BE2C (cell line): ENCODE measurements at regions not wholly inside any gene's neighbourhood (a gene's known extent, or its start where the extent isn't known, plus 50 kb on each side); places are given as distances from the start of the nearest gene placed in this dataset.

Experiments used
- DNase-seq: peaks from one replicate; pipeline ENCODE4 v3.0.0-alpha.2; 2020
- H3K27me3 ChIP-seq: fragments of 250-450 bp; sonication (Bioruptor Pico); 2 replicates; pipeline ENCODE4 v1.5.1; 2020; ENCODE audit warnings: mild to moderate bottlenecking
- H3K36me3 ChIP-seq: fragments of 250-450 bp; sonication (Bioruptor Pico); 2 replicates; pipeline ENCODE4 v1.5.1; 2020; ENCODE audit warnings: mild to moderate bottlenecking
- H3K4me1 ChIP-seq: fragments of 250-450 bp; sonication (Bioruptor Pico); 2 replicates; pipeline ENCODE4 v1.5.1; 2020
- H3K4me3 ChIP-seq: 2 replicates; pipeline ENCODE4 v1.5.1; 2011; ENCODE audit warnings: low read depth, low read length
- H3K9me3 ChIP-seq: fragments of 250-450 bp; sonication (Bioruptor Pico); 2 replicates; pipeline ENCODE4 v1.5.1; 2020
- TF ChIP-seq, protein P1 (sequence below): IDR thresholded peaks from 2 replicates; pipeline ENCODE4 v1.5.1; 2012; ENCODE audit warnings: mild to moderate bottlenecking, low read depth, low read length

DNA sequence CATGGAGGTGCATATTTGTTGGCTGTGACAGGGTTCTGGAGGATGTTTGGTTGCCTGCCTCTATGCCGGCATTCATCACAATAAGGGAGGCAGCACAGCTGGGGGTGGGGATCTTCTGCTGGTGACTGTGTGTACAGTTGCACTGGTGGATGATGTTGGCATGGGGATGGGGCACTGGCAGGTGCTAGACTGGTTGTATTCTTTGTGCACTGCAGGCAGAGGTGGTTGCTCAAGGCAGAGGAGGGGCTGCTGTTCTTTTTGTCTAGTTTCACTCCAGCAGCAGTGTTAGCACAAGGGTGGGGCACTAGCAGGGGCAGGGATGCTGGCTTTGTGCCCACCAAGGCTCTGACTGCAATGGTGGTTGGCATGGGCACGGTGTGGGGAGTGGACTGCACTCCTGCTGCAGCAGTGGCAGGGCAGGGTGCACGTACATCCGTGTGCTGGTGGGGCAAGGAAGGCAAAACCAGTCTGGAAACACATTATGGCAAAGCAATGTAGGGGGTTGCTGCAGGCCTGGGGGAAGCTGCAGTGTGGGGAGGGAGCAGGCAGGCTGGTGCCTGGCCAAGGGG is 69.3 kb downstream of the ISOC1 start:
- TF ChIP-seq, protein P1, sequence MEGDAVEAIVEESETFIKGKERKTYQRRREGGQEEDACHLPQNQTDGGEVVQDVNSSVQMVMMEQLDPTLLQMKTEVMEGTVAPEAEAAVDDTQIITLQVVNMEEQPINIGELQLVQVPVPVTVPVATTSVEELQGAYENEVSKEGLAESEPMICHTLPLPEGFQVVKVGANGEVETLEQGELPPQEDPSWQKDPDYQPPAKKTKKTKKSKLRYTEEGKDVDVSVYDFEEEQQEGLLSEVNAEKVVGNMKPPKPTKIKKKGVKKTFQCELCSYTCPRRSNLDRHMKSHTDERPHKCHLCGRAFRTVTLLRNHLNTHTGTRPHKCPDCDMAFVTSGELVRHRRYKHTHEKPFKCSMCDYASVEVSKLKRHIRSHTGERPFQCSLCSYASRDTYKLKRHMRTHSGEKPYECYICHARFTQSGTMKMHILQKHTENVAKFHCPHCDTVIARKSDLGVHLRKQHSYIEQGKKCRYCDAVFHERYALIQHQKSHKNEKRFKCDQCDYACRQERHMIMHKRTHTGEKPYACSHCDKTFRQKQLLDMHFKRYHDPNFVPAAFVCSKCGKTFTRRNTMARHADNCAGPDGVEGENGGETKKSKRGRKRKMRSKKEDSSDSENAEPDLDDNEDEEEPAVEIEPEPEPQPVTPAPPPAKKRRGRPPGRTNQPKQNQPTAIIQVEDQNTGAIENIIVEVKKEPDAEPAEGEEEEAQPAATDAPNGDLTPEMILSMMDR = no peak
- Histone ChIP-seq H3K4me1 (no peaks in the 10 kb centered on the region), H3K27me3 (no peaks in the 10 kb centered on the region), H3K9me3 (no peaks in the 10 kb centered on the region), H3K36me3 (no peaks in the 10 kb centered on the region), H3K4me3 (no peak overlapping the region)
- DNase-seq = no peak

DNA sequence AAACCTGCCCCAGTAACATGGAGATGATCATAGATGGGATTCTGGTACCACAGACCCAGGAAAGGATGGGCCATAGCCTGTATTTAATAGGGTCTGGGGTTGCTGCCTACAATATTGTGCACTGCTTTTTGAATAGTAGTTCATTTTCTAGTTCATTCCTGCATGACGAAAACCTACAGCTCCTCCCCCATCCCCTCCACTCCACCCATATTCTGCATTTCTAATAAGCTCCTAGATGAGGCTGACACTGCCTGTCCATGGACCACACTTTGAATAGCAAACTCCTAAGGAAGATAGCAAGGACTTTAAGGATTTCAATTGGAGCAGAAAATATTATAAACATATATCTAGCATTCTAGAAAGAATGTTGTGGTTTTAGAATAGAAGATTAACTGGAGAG is 75.5 kb downstream of the ISOC1 start:
- TF ChIP-seq, protein P1 = no peak

DNA sequence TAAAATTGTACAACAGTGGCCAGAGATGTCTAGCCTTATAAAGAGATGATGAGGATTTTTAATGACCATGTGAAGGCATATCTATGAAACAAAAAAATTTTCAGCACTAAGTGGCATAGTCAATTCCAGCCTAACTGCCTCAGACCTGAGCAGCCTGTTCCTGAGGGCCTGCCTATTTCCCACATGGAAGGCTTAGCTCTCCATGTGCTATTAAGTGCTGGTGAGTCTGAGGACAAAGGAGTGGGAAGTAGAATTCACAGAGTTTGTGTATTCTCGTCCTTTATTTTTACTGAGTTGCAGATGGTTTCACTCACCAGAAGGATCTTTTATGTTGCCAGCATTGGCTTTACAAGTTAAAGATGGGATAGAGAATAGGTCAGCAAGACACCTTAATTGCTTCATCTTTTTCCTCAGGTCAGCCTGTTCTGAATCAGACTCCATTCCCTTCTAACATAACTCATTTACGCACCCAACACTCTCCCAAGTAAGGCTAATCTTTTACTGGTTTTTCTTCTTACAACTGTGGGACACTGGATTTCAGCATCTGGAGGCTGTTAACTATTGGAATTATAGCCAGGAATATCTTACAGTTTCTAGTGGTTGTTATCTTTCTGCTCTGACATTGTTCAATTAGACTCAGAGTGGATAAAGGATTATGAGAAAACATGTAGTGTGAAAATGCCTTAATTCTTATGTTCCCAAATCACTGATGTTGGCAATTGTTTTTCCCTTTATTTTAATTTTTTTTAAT is 76.8 kb downstream of the ISOC1 start:
- H3K4me1 ChIP-seq = no peaks in the 10 kb centered on the region
- no peaks in the 10 kb centered on the region for H3K36me3 ChIP-seq
- no peaks in the 10 kb centered on the region for H3K9me3 ChIP-seq
- DNase-seq = no peak
- TF ChIP-seq, protein P1 = no peak
- no peak overlapping the region for H3K4me3 ChIP-seq
- H3K27me3 ChIP-seq = no peaks in the 10 kb centered on the region

More for the DNA sequence above, 75.5 kb downstream of the ISOC1 start:
- no peak for DNase-seq
- H3K36me3 ChIP-seq = no peaks in the 10 kb centered on the region
- no peak overlapping the region for H3K4me3 ChIP-seq
- no peaks in the 10 kb centered on the region for H3K27me3 ChIP-seq
- H3K9me3 ChIP-seq = no peaks in the 10 kb centered on the region
- no peaks in the 10 kb centered on the region for H3K4me1 ChIP-seq

DNA sequence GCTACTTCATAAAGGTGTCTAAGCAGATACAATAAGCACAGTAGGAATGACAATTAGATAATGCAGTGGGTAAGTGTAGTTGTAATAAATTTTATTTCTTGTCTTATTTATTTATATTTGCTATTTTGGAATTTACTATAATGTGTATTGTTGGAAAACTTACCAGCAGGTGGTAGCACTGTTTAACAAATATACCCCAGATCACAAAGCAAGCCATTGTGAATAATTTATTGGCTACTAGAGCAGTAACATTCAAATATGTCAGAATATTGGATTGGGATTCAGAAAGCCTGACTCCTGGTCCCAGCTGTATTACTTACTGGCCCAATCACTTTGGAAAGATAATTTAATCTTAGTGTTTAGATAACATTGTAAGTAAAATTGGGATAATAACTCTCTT is 78.0 kb downstream of the ISOC1 start:
- DNase-seq = no peak
- Histone ChIP-seq H3K4me3 (no peak overlapping the region), H3K36me3 (no peaks in the 10 kb centered on the region), H3K9me3 (no peaks in the 10 kb centered on the region), H3K4me1 (no peaks in the 10 kb centered on the region), H3K27me3 (no peaks in the 10 kb centered on the region)
- TF ChIP-seq, protein P1 = peak; percentile 39; the same call in 1 of the 2 replicates

DNA sequence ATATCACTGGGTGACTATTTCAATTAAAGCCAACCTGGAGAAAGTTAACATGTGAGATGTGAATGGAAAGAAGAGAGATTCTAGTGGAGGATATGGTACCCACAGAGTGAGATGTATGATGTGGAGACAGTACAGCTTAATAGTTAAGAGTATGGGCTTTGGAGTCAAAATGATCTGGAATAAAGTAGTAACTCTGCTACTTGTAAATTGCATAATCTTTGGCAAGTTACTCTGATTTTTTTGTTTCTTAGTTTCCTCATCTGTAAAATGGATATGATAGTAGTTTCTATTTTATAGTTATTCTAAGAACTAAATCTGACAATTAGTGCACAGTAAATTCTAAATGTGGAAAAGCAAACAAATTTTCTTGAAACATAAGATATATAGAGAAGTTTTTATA is 79.2 kb downstream of the ISOC1 start:
- TF ChIP-seq, protein P1 = no peak
- no peak for DNase-seq
- Histone ChIP-seq H3K27me3 (no peaks in the 10 kb centered on the region), H3K9me3 (no peaks in the 10 kb centered on the region), H3K4me3 (no peak overlapping the region), H3K36me3 (no peaks in the 10 kb centered on the region), H3K4me1 (no peaks in the 10 kb centered on the region)

DNA sequence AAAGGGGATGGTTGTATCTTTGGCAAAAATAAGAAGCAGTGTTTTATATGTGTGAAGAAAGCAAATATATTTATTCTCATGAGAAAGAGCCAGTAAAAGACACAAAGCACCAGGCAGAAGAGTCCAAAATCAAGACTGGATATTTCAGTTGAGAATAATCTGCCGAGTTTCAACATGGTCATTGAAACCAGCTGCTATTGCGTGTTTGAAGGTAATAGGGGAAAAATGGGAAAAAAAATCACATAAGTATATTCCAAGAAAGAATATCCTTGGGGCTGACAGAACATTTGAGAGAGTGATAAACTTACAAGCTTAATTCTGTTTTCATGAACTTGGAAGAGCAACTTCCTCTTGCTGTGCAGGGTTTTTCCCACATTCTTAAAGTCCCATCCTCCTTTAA is 79.9 kb downstream of the ISOC1 start:
- H3K27me3 ChIP-seq = no peaks in the 10 kb centered on the region
- no peaks in the 10 kb centered on the region for H3K9me3 ChIP-seq
- TF ChIP-seq, protein P1 = no peak
- H3K36me3 ChIP-seq = no peaks in the 10 kb centered on the region
- DNase-seq = no peak
- H3K4me3 ChIP-seq = no peak overlapping the region
- no peaks in the 10 kb centered on the region for H3K4me1 ChIP-seq
